ENCODE measurements at regions not wholly inside any gene's neighbourhood (a gene's known extent, or its start where the extent isn't known, plus 50 kb on each side); places are given as distances from the start of the nearest gene placed in this dataset.

- Histone ChIP-seq H3K4me2 (no peak overlapping the region), H3K79me2 (ENCODE audit: low read depth) (no peaks in the 10 kb centered on the region), H3F3A (ENCODE audit: insufficient read depth, low read depth) (no peaks in the 10 kb centered on the region; the same call in 1 of the 2 replicates), H3K27me3 (ENCODE audit: insufficient read depth, low read depth) (no peaks in the 10 kb centered on the region), H4K20me1 (ENCODE audit: insufficient read depth) (no peaks in the 10 kb centered on the region), H3K4me3 (no peak overlapping the region), H3K4me1 (replicated peaks; ENCODE audit: insufficient read depth) (no peaks in the 10 kb centered on the region), H2AFZ (no peak overlapping the region), H3K9me3 (ENCODE audit: insufficient read depth, low read depth) (no peaks in the 10 kb centered on the region), H3K27ac (no peak overlapping the region), H3K36me3 (ENCODE audit: low read depth) (no peaks in the 10 kb centered on the region), H3K9me2 (ENCODE audit: insufficient read depth) (no peaks in the 10 kb centered on the region)
- ChIA-PET CTCF (no interaction called here), POLR2A (ENCODE audit: unreplicated experiment) (no interaction called here)
- no peak for DNase-seq
- no TSS peak for BruUV-seq (replicated peaks)
- intact Hi-C loops (cut with micrococcal nuclease; ENCODE audit: unreplicated experiment), result no loop called here
- no peak for TF ChIP-seq EZH2 (IDR thresholded peaks at IDR 0.05; ENCODE audit: low read depth)
- TF ChIP-seq CTCF (conservative IDR thresholded peaks at IDR 0.05), result no peak
These were observed 275.3 kb downstream of the RAD51AP2 start for GRCh38 chr2:17242813-17243485.

- CTCF ChIA-PET, result no interaction called here
- TF ChIP-seq EZH2 (IDR thresholded peaks at IDR 0.05; ENCODE audit: low read depth) (no peak), CTCF (conservative IDR thresholded peaks at IDR 0.05) (no peak)
- no TSS peak for BruUV-seq (replicated peaks)
- H3F3A ChIP-seq (ENCODE audit: insufficient read depth, low read depth), result no peaks in the 10 kb centered on the region; the same call in 1 of the 2 replicates
- H3K4me1 ChIP-seq (replicated peaks; ENCODE audit: insufficient read depth), result no peaks in the 10 kb centered on the region
- intact Hi-C loops (cut with micrococcal nuclease; ENCODE audit: unreplicated experiment), result no loop called here
- no peak overlapping the region for H3K4me2 ChIP-seq
- H3K79me2 ChIP-seq (ENCODE audit: low read depth), result no peaks in the 10 kb centered on the region
- H3K9me3 ChIP-seq (ENCODE audit: insufficient read depth, low read depth), result no peaks in the 10 kb centered on the region
- H4K20me1 ChIP-seq (ENCODE audit: insufficient read depth), result no peaks in the 10 kb centered on the region
- no peak overlapping the region for H3K4me3 ChIP-seq
- no peak overlapping the region for H3K27ac ChIP-seq
- H2AFZ ChIP-seq, result no peak overlapping the region
- no peaks in the 10 kb centered on the region for H3K9me2 ChIP-seq (ENCODE audit: insufficient read depth)
- H3K27me3 ChIP-seq (ENCODE audit: insufficient read depth, low read depth), result no peaks in the 10 kb centered on the region
- H3K36me3 ChIP-seq (ENCODE audit: low read depth), result no peaks in the 10 kb centered on the region
- no peak for DNase-seq
- POLR2A ChIA-PET (ENCODE audit: unreplicated experiment), result no interaction called here
These were observed 278.7 kb downstream of the RAD51AP2 start for GRCh38 chr2:17239550-17239949.

GRCh38 chr2:17235167-17235566 lies 283.1 kb downstream of the RAD51AP2 start:
- Histone ChIP-seq H3K4me1 (replicated peaks; ENCODE audit: insufficient read depth) (no peaks in the 10 kb centered on the region), H3K4me3 (no peak overlapping the region), H3K4me2 (no peak overlapping the region), H3K9me3 (ENCODE audit: insufficient read depth, low read depth) (no peaks in the 10 kb centered on the region), H3K79me2 (ENCODE audit: low read depth) (no peaks in the 10 kb centered on the region), H3K27ac (no peak overlapping the region), H3K9me2 (ENCODE audit: insufficient read depth) (no peaks in the 10 kb centered on the region), H3K27me3 (ENCODE audit: insufficient read depth, low read depth) (no peaks in the 10 kb centered on the region), H3F3A (ENCODE audit: insufficient read depth, low read depth) (no peaks in the 10 kb centered on the region), H2AFZ (no peak overlapping the region), H3K36me3 (ENCODE audit: low read depth) (no peaks in the 10 kb centered on the region), H4K20me1 (ENCODE audit: insufficient read depth) (no peaks in the 10 kb centered on the region)
- CTCF ChIA-PET, result no interaction called here
- intact Hi-C loops (cut with micrococcal nuclease; ENCODE audit: unreplicated experiment), result no loop called here
- no peak for DNase-seq
- no TSS peak for BruUV-seq (replicated peaks)
- POLR2A ChIA-PET (ENCODE audit: unreplicated experiment), result no interaction called here
- no peak for TF ChIP-seq CTCF (conservative IDR thresholded peaks at IDR 0.05)
- TF ChIP-seq EZH2 (IDR thresholded peaks at IDR 0.05; ENCODE audit: low read depth), result no peak

Measured in PC-9 (cell line).